ENCODE measurements at regions not wholly inside any gene's neighbourhood (a gene's known extent, or its start where the extent isn't known, plus 50 kb on each side); places are given as distances from the start of the nearest gene placed in this dataset.

DNA sequence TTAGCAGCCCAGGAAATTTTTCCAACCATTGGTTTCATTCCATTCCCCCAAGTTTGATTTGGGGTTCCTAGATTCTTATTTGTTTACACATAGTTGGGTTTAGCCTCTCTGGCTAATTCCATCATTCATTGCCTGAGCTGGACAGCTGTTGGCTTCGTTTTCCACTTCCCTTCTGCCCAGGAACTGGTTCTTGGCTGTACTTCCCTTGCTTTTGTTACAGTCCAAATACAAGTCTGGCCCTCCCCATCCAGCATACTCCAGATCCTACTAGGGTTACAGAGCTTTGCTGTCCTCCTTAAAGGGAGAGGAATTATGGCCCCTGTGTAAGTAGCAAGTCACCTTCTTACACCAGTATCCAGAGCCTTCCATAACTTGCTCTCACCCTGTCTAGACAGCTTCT, 356.3 kb downstream of the FAT3 start:
- TF ChIP-seq, protein P1, sequence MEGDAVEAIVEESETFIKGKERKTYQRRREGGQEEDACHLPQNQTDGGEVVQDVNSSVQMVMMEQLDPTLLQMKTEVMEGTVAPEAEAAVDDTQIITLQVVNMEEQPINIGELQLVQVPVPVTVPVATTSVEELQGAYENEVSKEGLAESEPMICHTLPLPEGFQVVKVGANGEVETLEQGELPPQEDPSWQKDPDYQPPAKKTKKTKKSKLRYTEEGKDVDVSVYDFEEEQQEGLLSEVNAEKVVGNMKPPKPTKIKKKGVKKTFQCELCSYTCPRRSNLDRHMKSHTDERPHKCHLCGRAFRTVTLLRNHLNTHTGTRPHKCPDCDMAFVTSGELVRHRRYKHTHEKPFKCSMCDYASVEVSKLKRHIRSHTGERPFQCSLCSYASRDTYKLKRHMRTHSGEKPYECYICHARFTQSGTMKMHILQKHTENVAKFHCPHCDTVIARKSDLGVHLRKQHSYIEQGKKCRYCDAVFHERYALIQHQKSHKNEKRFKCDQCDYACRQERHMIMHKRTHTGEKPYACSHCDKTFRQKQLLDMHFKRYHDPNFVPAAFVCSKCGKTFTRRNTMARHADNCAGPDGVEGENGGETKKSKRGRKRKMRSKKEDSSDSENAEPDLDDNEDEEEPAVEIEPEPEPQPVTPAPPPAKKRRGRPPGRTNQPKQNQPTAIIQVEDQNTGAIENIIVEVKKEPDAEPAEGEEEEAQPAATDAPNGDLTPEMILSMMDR (IDR thresholded peaks at IDR 0.05; ENCODE audit: borderline replicate concordance, control extremely low read depth, extremely low read depth, insufficient read depth, missing control alignments): no peak
- no peak for DNase-seq (ENCODE audit: low spot score)
- in situ Hi-C loops (cut with MboI; ENCODE audit: low sequenced_read_pairs, unreplicated experiment): no loop called here

DNA sequence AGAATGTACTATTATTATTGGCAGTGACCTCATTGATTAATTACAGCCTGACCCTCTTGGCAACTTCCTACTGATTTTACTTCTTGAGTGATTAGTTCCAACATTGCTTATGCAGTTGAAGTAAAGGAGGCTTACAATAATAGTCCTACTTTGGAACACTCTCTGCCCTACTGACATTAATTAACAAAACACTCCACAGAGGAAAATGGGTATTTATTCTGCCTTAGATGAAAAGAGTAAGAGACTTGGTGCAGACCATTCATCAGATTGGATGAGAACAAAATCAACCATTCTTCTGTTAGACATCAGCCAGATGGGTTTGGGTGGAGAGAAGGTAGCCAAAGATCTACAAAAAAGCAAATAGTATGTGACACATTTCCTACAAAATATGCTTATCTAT, 363.8 kb downstream of the FAT3 start:
- DNase-seq (ENCODE audit: low spot score): no peak

DNA sequence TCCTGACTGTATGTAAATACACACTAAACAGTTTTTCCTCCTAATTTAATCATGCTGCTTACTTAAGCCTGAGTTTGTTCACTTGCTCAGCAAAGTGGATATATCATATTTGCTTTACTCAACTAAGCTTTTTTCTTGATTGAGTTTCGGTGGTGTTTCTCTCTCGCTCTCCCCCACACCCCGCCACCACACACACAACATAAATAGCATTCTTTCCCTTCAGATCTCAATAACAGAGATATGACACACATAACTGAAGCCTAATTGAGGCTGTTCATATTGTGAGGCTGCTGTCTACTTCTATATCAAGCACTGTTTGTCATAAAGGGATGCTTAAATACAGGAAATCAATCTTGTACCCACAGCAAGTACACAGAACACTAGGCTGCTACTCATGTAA, 364.9 kb downstream of the FAT3 start:
- in situ Hi-C loops (cut with MboI; ENCODE audit: low sequenced_read_pairs, unreplicated experiment): no loop called here
- TF ChIP-seq, protein P1 (IDR thresholded peaks at IDR 0.05; ENCODE audit: borderline replicate concordance, control extremely low read depth, extremely low read depth, insufficient read depth, missing control alignments): no peak
- no peak for DNase-seq (ENCODE audit: low spot score)

More for the DNA sequence above, 363.8 kb downstream of the FAT3 start:
- in situ Hi-C loops (cut with MboI; ENCODE audit: low sequenced_read_pairs, unreplicated experiment): no loop called here
- TF ChIP-seq, protein P1 (IDR thresholded peaks at IDR 0.05; ENCODE audit: borderline replicate concordance, control extremely low read depth, extremely low read depth, insufficient read depth, missing control alignments): no peak

DNA sequence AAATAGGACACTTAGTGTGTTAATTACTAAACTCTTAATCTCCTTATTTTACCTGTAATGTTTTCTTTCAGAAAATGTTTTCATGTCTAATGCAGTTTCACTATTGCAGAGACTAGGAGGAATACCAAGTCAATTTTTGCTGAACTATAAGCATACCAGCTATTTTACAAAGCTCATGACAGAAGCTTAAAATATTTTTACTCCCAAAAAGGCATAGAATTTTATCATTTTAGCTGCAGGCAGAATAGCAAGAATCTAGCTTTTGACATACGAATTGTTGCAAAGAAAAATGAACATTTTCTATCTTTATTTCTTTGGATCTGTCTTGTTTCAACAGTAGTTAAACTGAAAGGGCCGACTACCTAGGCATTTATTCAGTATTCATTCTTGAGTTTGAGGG, 366.9 kb downstream of the FAT3 start:
- no peak for DNase-seq (ENCODE audit: low spot score)
- TF ChIP-seq, protein P1 (IDR thresholded peaks at IDR 0.05; ENCODE audit: borderline replicate concordance, control extremely low read depth, extremely low read depth, insufficient read depth, missing control alignments): no peak
- in situ Hi-C loops (cut with MboI; ENCODE audit: low sequenced_read_pairs, unreplicated experiment): no loop called here

DNA sequence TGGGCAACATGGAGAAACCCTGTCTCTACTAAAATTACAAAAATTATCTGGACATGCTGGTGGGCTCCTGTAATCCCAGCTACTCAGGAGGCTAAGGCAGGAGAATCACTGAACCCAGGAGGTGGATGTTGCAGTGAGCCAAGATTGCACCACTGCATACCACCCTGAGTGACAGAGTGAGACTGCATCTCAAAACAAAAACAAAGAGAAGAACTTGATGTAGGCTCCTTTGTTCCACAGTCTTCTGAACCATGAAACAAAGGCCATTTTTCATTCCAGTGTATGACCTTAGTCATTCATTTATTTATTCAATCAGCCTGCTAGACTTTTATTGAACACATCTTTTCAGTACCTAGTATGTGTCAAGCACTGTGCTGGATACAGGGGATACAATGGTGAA, 369.6 kb downstream of the FAT3 start:
- TF ChIP-seq, protein P1 (IDR thresholded peaks at IDR 0.05; ENCODE audit: borderline replicate concordance, control extremely low read depth, extremely low read depth, insufficient read depth, missing control alignments): no peak
- no peak for DNase-seq (ENCODE audit: low spot score)
- in situ Hi-C loops (cut with MboI; ENCODE audit: low sequenced_read_pairs, unreplicated experiment): no loop called here

DNA sequence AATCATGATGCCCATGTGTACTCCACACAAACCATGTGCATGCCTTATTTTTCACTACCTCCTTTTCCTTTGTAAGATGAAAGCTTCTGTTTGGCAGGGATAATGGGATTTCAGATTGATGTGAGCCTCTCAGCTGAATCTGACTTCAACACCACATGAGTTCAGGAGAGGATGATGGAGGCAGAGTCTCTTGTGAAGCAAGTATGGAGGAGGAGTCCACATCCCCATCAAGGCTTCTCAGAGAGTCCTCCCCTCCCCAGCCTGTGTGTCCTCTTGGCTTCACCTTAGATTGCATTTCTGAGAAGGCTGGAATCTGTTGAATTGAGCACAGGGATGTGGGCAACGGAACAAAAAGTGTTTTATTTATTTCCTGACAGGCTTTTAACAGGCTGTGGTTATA, 370.4 kb downstream of the FAT3 start:
- in situ Hi-C loops (cut with MboI; ENCODE audit: low sequenced_read_pairs, unreplicated experiment): no loop called here
- TF ChIP-seq, protein P1 (IDR thresholded peaks at IDR 0.05; ENCODE audit: borderline replicate concordance, control extremely low read depth, extremely low read depth, insufficient read depth, missing control alignments): no peak
- DNase-seq (ENCODE audit: low spot score): no peak
